ENCODE measurements at regions not wholly inside any gene's neighbourhood (a gene's known extent, or its start where the extent isn't known, plus 50 kb on each side); places are given as distances from the start of the nearest gene placed in this dataset.

- Histone ChIP-seq H3K27me3 (ENCODE audit: control insufficient read depth in 1 of 2, insufficient read depth in 2 of 2, low read length in 1 of 2) (no peaks in the 10 kb centered on the region), H3K36me3 (ENCODE audit: control insufficient read depth in 1 of 2, insufficient read depth in 2 of 2, low read length in 1 of 2) (no peaks in the 10 kb centered on the region), H3K4me3 (ENCODE audit: low read length in 2 of 2) (no peak overlapping the region), H3K9me3 (ENCODE audit: control insufficient read depth, low read length) (no peaks in the 10 kb centered on the region), H3K4me1 (ENCODE audit: control insufficient read depth in 1 of 2, insufficient read depth in 2 of 2, low read length in 2 of 2) (peaks cover 5 to 7% of the 10 kb centered on the region in 2 donors), H3K27ac (ENCODE audit: low read depth in 1 of 2, low read length in 2 of 2) (no peak overlapping the region)
- DNase-seq (no peak), ATAC-seq (ENCODE audit: low FRiP score) (no peak)
- WGBS, 2 donors, result 90 to 94% methylated on average over 3 of the region's 3 CpGs
- intact Hi-C loops (cut with DNase I), result no loop called here
Observed at GRCh38 chr5:89282554-89283510, 399.8 kb upstream of the MEF2C start.

GRCh38 chr5:89281766-89282553 is 399.0 kb upstream of the MEF2C start:
- WGBS, 2 donors, result 7 to 20% methylated on average over 3 of the region's 3 CpGs
- no peaks in the 10 kb centered on the region for H3K27me3 ChIP-seq (ENCODE audit: control insufficient read depth in 1 of 2, insufficient read depth in 2 of 2, low read length in 1 of 2)
- no peak for ATAC-seq (ENCODE audit: low FRiP score)
- peak overlapping the region; percentile 36 to 67 for H3K27ac ChIP-seq (ENCODE audit: low read depth in 1 of 2, low read length in 2 of 2)
- peaks cover 5 to 7% of the 10 kb centered on the region in 2 donors for H3K4me1 ChIP-seq (ENCODE audit: control insufficient read depth in 1 of 2, insufficient read depth in 2 of 2, low read length in 2 of 2)
- H3K9me3 ChIP-seq (ENCODE audit: control insufficient read depth, low read length), result no peaks in the 10 kb centered on the region
- no peak for DNase-seq
- intact Hi-C loops (cut with DNase I), result no loop called here
- H3K36me3 ChIP-seq (ENCODE audit: control insufficient read depth in 1 of 2, insufficient read depth in 2 of 2, low read length in 1 of 2), result no peaks in the 10 kb centered on the region
- no peak overlapping the region for H3K4me3 ChIP-seq (ENCODE audit: low read length in 2 of 2)

- ATAC-seq (ENCODE audit: low FRiP score), result no peak
- intact Hi-C loops (cut with DNase I), result no loop called here
Observed at GRCh38 chr5:89281211-89281610, 398.2 kb upstream of the MEF2C start.

GRCh38 chr5:89280103-89281037 is 397.4 kb upstream of the MEF2C start:
- Histone ChIP-seq H3K27ac (ENCODE audit: low read depth in 1 of 2, low read length in 2 of 2) (no peak overlapping the region), H3K27me3 (ENCODE audit: control insufficient read depth in 1 of 2, insufficient read depth in 2 of 2, low read length in 1 of 2) (no peaks in the 10 kb centered on the region), H3K4me1 (ENCODE audit: control insufficient read depth in 1 of 2, insufficient read depth in 2 of 2, low read length in 2 of 2) (peaks cover 5 to 7% of the 10 kb centered on the region in 2 donors), H3K4me3 (ENCODE audit: low read length in 2 of 2) (no peak overlapping the region), H3K36me3 (ENCODE audit: control insufficient read depth in 1 of 2, insufficient read depth in 2 of 2, low read length in 1 of 2) (no peaks in the 10 kb centered on the region), H3K9me3 (ENCODE audit: control insufficient read depth, low read length) (no peaks in the 10 kb centered on the region)
- intact Hi-C loops (cut with DNase I), result no loop called here
- 18 to 33% methylated on average over 2 of the region's 2 CpGs for WGBS, 2 donors
- no peak for ATAC-seq (ENCODE audit: low FRiP score)
- DNase-seq, result no peak

More at GRCh38 chr5:89281211-89281610, 398.2 kb upstream of the MEF2C start:
- H3K27ac ChIP-seq (ENCODE audit: low read depth in 1 of 2, low read length in 2 of 2), result peak overlapping the region in 1 of 2 donors; percentile 67
- no peaks in the 10 kb centered on the region for H3K27me3 ChIP-seq (ENCODE audit: control insufficient read depth in 1 of 2, insufficient read depth in 2 of 2, low read length in 1 of 2)
- 12 to 13% methylated on average over 5 of the region's 5 CpGs for WGBS, 2 donors
- no peaks in the 10 kb centered on the region for H3K36me3 ChIP-seq (ENCODE audit: control insufficient read depth in 1 of 2, insufficient read depth in 2 of 2, low read length in 1 of 2)
- peaks cover 5 to 7% of the 10 kb centered on the region in 2 donors for H3K4me1 ChIP-seq (ENCODE audit: control insufficient read depth in 1 of 2, insufficient read depth in 2 of 2, low read length in 2 of 2)
- DNase-seq, result no peak
- H3K4me3 ChIP-seq (ENCODE audit: low read length in 2 of 2), result peak overlapping the region in 1 of 2 donors; percentile 18
- H3K9me3 ChIP-seq (ENCODE audit: control insufficient read depth, low read length), result no peaks in the 10 kb centered on the region

GRCh38 chr5:89279391-89280036 is 396.5 kb upstream of the MEF2C start:
- Histone ChIP-seq H3K4me1 (ENCODE audit: control insufficient read depth in 1 of 2, insufficient read depth in 2 of 2, low read length in 2 of 2) (peaks cover 5 to 7% of the 10 kb centered on the region in 2 donors), H3K27ac (ENCODE audit: low read depth in 1 of 2, low read length in 2 of 2) (no peak overlapping the region), H3K4me3 (ENCODE audit: low read length in 2 of 2) (no peak overlapping the region), H3K27me3 (ENCODE audit: control insufficient read depth in 1 of 2, insufficient read depth in 2 of 2, low read length in 1 of 2) (no peaks in the 10 kb centered on the region), H3K36me3 (ENCODE audit: control insufficient read depth in 1 of 2, insufficient read depth in 2 of 2, low read length in 1 of 2) (no peaks in the 10 kb centered on the region), H3K9me3 (ENCODE audit: control insufficient read depth, low read length) (no peaks in the 10 kb centered on the region)
- ATAC-seq (ENCODE audit: low FRiP score) (no peak), DNase-seq (no peak)
- intact Hi-C loops (cut with DNase I), result no loop called here
- 93% methylated on average over 5 of the region's 5 CpGs for WGBS, 2 donors

GRCh38 chr5:89277816-89278215 is 394.8 kb upstream of the MEF2C start:
- Histone ChIP-seq H3K27ac (ENCODE audit: low read depth in 1 of 2, low read length in 2 of 2) (no peak overlapping the region), H3K4me1 (ENCODE audit: control insufficient read depth in 1 of 2, insufficient read depth in 2 of 2, low read length in 2 of 2) (peaks cover 5 to 7% of the 10 kb centered on the region in 2 donors), H3K4me3 (ENCODE audit: low read length in 2 of 2) (no peak overlapping the region), H3K9me3 (ENCODE audit: control insufficient read depth, low read length) (no peaks in the 10 kb centered on the region), H3K36me3 (ENCODE audit: control insufficient read depth in 1 of 2, insufficient read depth in 2 of 2, low read length in 1 of 2) (no peaks in the 10 kb centered on the region), H3K27me3 (ENCODE audit: control insufficient read depth in 1 of 2, insufficient read depth in 2 of 2, low read length in 1 of 2) (no peaks in the 10 kb centered on the region)
- DNase-seq (no peak), ATAC-seq (ENCODE audit: low FRiP score) (no peak)
- intact Hi-C loops (cut with DNase I), result no loop called here
- WGBS, 2 donors, result 69 to 71% methylated on average over 4 of the region's 4 CpGs

GRCh38 chr5:89276566-89277305 is 393.8 kb upstream of the MEF2C start:
- Histone ChIP-seq H3K36me3 (ENCODE audit: control insufficient read depth in 1 of 2, insufficient read depth in 2 of 2, low read length in 1 of 2) (no peaks in the 10 kb centered on the region), H3K9me3 (ENCODE audit: control insufficient read depth, low read length) (no peaks in the 10 kb centered on the region), H3K27me3 (ENCODE audit: control insufficient read depth in 1 of 2, insufficient read depth in 2 of 2, low read length in 1 of 2) (no peaks in the 10 kb centered on the region), H3K4me3 (ENCODE audit: low read length in 2 of 2) (no peak overlapping the region), H3K4me1 (ENCODE audit: control insufficient read depth in 1 of 2, insufficient read depth in 2 of 2, low read length in 2 of 2) (peaks cover 2% of the 10 kb centered on the region in 2 donors), H3K27ac (ENCODE audit: low read depth in 1 of 2, low read length in 2 of 2) (no peak overlapping the region)
- DNase-seq (no peak), ATAC-seq (ENCODE audit: low FRiP score) (no peak)
- 36 to 40% methylated on average over 1 of the region's 1 CpG for WGBS, 2 donors
- intact Hi-C loops (cut with DNase I), result no loop called here
